Brain microvascular endothelial cell (primary cell): ENCODE measurements at regions not wholly inside any gene's neighbourhood (a gene's known extent, or its start where the extent isn't known, plus 50 kb on each side); places are given as distances from the start of the nearest gene placed in this dataset.

ENCODE experiments used
- DNase-seq: peaks from one replicate; pipeline ENCODE4 v3.0.0-alpha.2; 2020
- H3K27ac ChIP-seq: fragments of 250-450 bp; sonication (Bioruptor Pico); 2 replicates; pipeline ENCODE4 v1.5.1; 2020; ENCODE audit warnings: mild to moderate bottlenecking, moderate library complexity
- H3K27me3 ChIP-seq: fragments of 250-450 bp; sonication (Bioruptor Pico); replicated peaks from 2 replicates; pipeline ENCODE4 v1.5.1; 2020; ENCODE audit warnings: mild to moderate bottlenecking
- H3K36me3 ChIP-seq: fragments of 250-450 bp; sonication (Bioruptor Pico); replicated peaks from 2 replicates; pipeline ENCODE4 v1.5.1; 2020; ENCODE audit warnings: mild to moderate bottlenecking
- H3K4me3 ChIP-seq: 2 replicates; pipeline ENCODE4 v1.5.1; 2011; ENCODE audit warnings: low read depth, mild to moderate bottlenecking, control low read depth, low read length, moderate library complexity
- in situ Hi-C: cut with HindIII; loops from 2 replicates; pipeline ENCODE4 v1.10.0; 2017; ENCODE audit warnings: low sequenced_read_pairs, low pct_ligation_motif_present
- TF ChIP-seq, protein P1 (sequence below): IDR thresholded peaks from 2 replicates; pipeline ENCODE4 v1.5.1; 2011; ENCODE audit warnings: low read depth, mild to moderate bottlenecking, moderate library complexity, low read length, control low read depth, inconsistent platforms; ENCODE audit errors: missing control alignments

DNA sequence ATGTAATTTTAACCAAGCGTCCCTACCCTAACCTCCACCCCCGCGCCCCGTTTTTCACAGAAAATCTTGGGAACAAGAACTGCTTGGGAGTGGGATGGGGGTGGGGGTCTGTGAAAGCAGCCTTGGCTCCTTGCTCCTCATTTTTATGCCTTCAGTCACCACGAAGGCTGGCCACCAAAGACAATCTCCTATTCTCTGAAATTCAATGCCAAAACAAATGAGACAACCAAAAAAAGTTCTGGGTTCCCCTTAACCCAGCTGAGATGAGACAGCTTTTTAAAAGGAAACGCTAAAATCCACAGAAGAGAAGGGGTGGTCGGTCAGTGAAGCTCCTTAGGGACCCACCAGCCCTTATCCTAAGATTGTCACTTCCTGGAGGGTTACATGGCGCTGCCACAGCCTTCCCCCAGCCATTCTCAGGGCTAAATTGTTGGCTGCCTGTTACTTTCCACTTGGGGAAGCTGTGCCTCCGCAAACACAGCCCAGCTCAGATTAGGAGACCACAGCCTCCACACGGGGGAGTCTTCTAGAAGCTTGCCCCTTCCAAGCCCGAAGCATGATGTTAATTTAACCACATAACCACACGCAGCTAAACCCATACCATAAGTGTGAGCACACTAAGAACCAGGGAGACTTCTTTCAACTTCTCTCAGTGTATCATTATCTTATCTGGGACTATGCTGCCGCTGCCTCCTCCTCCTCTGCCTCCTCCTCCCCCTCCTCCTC is 136.3 kb downstream of the FOXD1 start:
- peak; percentile 98 for DNase-seq
- in situ Hi-C loops, result loop anchor here (25.0 kb wide), 1 partner anchor 125 kb away; the partner anchor contains the start of gene FOXD1
- Histone ChIP-seq H3K27ac (peak overlapping the region; percentile 91), H3K36me3 (no peaks in the 10 kb centered on the region), H3K27me3 (no peaks in the 10 kb centered on the region), H3K4me3 (no peak overlapping the region)
- TF ChIP-seq, protein P1, sequence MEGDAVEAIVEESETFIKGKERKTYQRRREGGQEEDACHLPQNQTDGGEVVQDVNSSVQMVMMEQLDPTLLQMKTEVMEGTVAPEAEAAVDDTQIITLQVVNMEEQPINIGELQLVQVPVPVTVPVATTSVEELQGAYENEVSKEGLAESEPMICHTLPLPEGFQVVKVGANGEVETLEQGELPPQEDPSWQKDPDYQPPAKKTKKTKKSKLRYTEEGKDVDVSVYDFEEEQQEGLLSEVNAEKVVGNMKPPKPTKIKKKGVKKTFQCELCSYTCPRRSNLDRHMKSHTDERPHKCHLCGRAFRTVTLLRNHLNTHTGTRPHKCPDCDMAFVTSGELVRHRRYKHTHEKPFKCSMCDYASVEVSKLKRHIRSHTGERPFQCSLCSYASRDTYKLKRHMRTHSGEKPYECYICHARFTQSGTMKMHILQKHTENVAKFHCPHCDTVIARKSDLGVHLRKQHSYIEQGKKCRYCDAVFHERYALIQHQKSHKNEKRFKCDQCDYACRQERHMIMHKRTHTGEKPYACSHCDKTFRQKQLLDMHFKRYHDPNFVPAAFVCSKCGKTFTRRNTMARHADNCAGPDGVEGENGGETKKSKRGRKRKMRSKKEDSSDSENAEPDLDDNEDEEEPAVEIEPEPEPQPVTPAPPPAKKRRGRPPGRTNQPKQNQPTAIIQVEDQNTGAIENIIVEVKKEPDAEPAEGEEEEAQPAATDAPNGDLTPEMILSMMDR, result peak; percentile 86

DNA sequence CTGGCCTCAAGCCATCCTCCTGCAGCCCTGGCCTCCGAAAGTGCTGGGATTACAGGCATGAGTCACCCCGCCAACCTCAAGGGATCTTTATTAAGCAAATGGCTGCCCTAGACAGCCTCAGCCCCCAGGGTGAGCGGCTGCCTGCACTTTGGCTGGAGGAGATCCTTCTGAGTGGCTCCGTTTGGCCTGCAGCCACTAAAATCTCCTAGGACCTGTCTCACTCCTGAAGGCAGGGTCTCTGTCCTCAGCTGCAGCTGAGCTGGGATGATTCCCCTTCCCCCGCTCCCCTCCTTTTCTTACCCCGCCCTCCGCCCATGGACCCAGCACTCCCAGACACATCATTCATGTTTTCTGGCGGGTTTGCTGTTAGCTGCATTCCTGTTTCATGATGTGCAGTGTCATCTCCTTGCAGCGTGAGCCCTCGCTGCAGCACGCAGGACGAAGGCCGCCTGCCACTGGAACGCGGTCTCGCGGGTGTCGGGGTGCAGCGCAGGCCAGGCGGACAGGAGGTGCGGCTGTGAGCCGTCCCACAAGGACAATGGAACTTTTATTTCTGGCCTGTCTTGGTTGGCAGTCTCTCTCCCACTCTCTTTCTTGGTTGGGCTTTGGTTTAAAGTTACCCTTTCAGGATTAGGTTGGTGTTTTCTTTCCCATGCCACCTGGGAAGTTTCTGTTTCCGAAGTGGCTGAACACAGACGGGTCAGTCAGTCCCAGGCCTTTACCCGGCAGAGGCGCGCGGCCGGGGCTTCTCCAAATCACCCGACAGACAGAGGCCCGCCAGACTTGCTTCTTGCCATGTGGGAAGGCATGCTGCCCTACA is 137.1 kb downstream of the FOXD1 start:
- peak; percentile 90 for DNase-seq
- in situ Hi-C loops, result loop anchor here (25.0 kb wide), 1 partner anchor 126 kb away; the partner anchor contains the start of gene FOXD1
- peak overlapping the region; percentile 31 for H3K4me3 ChIP-seq
- H3K27me3 ChIP-seq, result no peaks in the 10 kb centered on the region
- TF ChIP-seq, protein P1, result no peak
- peak overlapping the region; percentile 91 for H3K27ac ChIP-seq
- H3K36me3 ChIP-seq, result no peaks in the 10 kb centered on the region

DNA sequence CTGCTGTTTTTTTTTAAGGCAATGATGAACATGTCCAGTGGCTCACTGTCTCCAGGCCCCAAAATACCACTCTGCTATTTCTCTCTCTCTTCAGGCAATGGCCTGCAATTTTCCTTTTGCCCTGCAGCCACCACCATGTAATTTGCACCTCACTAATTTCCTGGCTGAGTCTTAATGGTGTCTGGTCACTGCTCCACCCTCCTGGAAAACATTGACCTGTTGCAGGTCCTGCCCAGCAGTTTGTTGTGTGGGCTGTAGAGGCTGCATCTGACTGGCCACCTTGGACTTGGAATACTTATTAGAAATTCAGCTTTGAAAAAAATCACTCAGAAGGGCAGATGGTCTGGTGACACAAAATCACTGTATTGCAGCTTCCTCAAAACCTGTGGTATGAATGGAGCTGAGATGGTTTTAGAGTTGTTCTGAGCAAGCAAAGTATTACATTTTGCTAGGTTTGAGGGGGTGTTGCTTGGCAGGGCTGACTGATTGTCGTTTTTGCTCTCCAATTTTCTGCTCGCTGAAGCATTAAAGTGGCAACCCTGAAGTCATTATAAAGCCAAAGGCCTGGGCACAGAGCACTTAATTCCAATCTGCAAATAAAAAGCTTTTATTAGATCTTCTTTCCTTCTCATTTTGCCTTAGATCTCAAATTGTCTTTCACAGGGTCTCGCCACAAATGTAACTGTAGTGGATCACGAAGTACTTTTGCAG is 134.8 kb downstream of the TMEM174 start:
- Histone ChIP-seq H3K36me3 (no peaks in the 10 kb centered on the region), H3K27me3 (no peaks in the 10 kb centered on the region), H3K4me3 (no peak overlapping the region), H3K27ac (no peak overlapping the region)
- in situ Hi-C loops, result loop anchor here (25.0 kb wide), 1 partner anchor 130 kb away; the partner anchor contains the start of gene FOXD1
- DNase-seq, result no peak
- TF ChIP-seq, protein P1, result no peak

DNA sequence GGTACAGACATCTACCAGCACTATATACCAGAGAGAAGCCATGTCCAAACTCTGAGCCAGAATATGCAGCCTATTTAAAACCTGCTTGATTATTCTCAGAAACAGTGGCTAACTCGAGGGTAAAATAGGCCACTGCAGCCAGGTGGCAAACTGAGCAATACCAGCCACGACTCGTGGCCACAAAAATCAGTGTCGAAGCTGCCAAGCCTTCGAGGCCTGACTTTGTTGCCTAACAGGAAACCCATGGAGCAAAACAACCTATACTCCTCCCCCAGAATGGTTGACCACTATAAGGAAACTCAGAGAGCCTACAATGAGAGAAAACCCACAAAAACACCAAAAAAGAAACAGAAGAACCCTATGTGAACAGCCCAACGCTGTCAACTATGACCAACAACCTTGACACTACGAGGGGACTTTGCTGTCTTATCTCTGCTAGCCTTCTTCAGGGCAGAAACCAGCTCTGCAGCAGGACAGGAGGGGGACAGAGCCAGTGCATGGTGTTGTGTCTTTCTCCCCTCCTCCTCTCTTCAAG is 133.8 kb downstream of the TMEM174 start:
- H3K27me3 ChIP-seq, result no peaks in the 10 kb centered on the region
- TF ChIP-seq, protein P1, result no peak
- H3K36me3 ChIP-seq, result no peaks in the 10 kb centered on the region
- DNase-seq, result no peak
- in situ Hi-C loops, result loop anchor here (25.0 kb wide), 1 partner anchor 130 kb away; the partner anchor contains the start of gene FOXD1
- H3K27ac ChIP-seq, result no peak overlapping the region
- H3K4me3 ChIP-seq, result no peak overlapping the region

DNA sequence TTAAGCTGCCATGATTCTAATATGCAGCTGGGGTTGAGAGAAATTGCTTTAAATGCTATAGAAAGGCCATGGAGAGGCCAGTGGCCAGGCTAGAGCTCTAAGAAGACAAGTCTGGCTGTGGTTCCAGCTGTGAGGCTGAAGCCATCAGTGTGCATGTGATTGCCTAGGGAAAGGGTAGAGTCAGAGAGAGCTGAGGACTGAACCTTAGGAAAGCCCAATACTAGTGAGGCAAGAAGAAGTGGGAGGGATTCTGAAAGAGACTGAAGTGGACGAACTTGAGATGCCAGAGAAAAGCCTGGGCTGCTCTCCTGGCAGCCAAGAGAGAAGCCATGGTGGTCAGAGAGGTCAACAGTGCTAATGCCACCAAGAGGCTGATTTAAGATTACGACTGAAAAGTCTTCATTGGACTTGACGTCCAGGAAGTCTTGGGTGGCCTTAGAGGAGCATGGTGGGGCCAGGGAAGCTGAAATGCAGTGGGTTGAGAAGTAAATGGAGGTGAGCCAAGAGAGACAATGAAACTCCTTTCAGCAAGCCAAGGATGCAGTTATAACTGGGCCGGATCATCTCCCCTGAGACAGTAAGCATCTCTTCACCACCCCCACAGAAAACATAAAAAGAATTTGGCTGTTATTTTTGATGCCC is 133.2 kb downstream of the TMEM174 start:
- TF ChIP-seq, protein P1, result no peak
- in situ Hi-C loops, result loop anchor here (25.0 kb wide), 1 partner anchor 131 kb away; the partner anchor contains the start of gene FOXD1
- H3K27me3 ChIP-seq, result no peaks in the 10 kb centered on the region

More for the DNA sequence above, 133.2 kb downstream of the TMEM174 start:
- Histone ChIP-seq H3K4me3 (no peak overlapping the region), H3K36me3 (no peaks in the 10 kb centered on the region), H3K27ac (no peak overlapping the region)
- no peak for DNase-seq
